ENCODE measurements at regions not wholly inside any gene's neighbourhood (a gene's known extent, or its start where the extent isn't known, plus 50 kb on each side); places are given as distances from the start of the nearest gene placed in this dataset.
"Not testable (repeated sequence)": the region's sequence is repeated elsewhere in the genome, so short reads cannot be mapped to it uniquely, and the experiment has no call there.

DNA sequence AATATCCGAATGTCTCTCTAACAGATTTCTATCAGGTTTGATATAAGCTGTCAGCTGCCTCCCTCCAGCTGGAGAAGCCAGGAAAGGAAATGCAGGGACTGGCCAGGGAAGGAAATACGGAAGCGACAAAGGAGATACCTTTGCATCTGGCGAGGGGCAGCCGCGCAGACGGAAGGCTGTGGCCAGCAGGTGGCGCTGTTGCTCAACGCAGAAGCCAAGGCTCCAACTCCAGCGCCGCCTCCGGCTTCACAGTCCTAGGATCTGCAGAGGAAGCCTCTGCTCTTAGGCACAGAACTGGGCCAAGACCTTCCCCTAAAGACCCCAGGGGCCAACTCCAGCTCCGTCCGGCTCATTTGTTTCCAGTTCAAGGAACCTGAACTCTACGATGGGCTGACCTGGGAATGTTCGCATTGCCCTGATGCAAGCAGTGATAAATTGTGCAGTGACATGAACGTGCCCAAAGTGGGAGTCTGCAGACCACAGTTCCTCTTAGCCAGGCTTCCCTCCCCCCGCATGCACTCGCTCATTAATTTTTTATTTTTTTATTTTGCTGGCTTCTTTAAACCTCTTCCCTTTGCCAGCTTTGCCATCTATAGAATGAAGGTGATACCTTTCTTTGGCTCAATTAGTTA lies 97.3 kb upstream of the LYZL2 start:
- not testable (repeated sequence) for H3K27me3 ChIP-seq (replicated peaks; ENCODE audit: insufficient read depth, low read length); H3K27ac ChIP-seq (ENCODE audit: low read length); H3K4me3 ChIP-seq (ENCODE audit: low read length); H3K9me3 ChIP-seq (replicated peaks; ENCODE audit: insufficient read depth, low read length); H4K20me1 ChIP-seq (ENCODE audit: insufficient read depth, low read length); H3K9ac ChIP-seq (ENCODE audit: low read length); H3K9me2 ChIP-seq (replicated peaks; ENCODE audit: insufficient read depth, low read length); H3K4me1 ChIP-seq (ENCODE audit: low read length); H3F3A ChIP-seq (ENCODE audit: insufficient read depth, low read length); H3K4me2 ChIP-seq (ENCODE audit: low read depth, low read length); H3K79me2 ChIP-seq (ENCODE audit: low read length); H3K36me3 ChIP-seq (replicated peaks; ENCODE audit: insufficient read depth, low read length); H2AFZ ChIP-seq (ENCODE audit: low read length)
- TF ChIP-seq, protein P1, sequence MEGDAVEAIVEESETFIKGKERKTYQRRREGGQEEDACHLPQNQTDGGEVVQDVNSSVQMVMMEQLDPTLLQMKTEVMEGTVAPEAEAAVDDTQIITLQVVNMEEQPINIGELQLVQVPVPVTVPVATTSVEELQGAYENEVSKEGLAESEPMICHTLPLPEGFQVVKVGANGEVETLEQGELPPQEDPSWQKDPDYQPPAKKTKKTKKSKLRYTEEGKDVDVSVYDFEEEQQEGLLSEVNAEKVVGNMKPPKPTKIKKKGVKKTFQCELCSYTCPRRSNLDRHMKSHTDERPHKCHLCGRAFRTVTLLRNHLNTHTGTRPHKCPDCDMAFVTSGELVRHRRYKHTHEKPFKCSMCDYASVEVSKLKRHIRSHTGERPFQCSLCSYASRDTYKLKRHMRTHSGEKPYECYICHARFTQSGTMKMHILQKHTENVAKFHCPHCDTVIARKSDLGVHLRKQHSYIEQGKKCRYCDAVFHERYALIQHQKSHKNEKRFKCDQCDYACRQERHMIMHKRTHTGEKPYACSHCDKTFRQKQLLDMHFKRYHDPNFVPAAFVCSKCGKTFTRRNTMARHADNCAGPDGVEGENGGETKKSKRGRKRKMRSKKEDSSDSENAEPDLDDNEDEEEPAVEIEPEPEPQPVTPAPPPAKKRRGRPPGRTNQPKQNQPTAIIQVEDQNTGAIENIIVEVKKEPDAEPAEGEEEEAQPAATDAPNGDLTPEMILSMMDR (IDR thresholded peaks at IDR 0.05; ENCODE audit: low read length), result peak; percentile 59
- peak; percentile 73 for DNase-seq

DNA sequence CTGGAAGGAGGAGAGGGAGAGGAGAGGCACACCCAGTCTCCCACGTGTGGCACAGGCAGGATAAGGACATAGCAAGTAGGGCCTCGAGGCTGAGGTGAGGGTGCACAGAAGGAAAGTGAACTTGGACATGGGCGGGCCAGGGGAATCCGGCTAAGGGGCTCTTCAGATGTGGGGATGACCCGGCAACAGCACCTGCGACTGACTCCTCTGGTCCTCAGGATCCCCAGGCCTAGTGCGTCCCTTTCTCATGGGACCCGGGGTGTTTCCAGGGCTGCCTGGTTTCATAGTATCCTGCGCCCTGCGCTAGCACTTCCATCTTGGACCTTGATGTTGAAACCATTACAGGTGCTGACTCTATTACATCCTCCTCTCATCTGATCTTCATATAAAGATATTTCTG lies 96.1 kb upstream of the LYZL2 start:
- Histone ChIP-seq H3K27ac (ENCODE audit: low read length) (no peak overlapping the region), H3K27me3 (replicated peaks; ENCODE audit: insufficient read depth, low read length) (no peaks in the 10 kb centered on the region), H4K20me1 (ENCODE audit: insufficient read depth, low read length) (no peaks in the 10 kb centered on the region), H3K4me2 (ENCODE audit: low read depth, low read length) (no peak overlapping the region), H3F3A (ENCODE audit: insufficient read depth, low read length) (no peaks in the 10 kb centered on the region), H3K4me1 (ENCODE audit: low read length) (no peaks in the 10 kb centered on the region), H3K9me2 (replicated peaks; ENCODE audit: insufficient read depth, low read length) (no peaks in the 10 kb centered on the region), H3K4me3 (ENCODE audit: low read length) (no peak overlapping the region), H2AFZ (ENCODE audit: low read length) (no peak overlapping the region), H3K9me3 (replicated peaks; ENCODE audit: insufficient read depth, low read length) (no peaks in the 10 kb centered on the region), H3K79me2 (ENCODE audit: low read length) (no peaks in the 10 kb centered on the region), H3K36me3 (replicated peaks; ENCODE audit: insufficient read depth, low read length) (no peaks in the 10 kb centered on the region), H3K9ac (ENCODE audit: low read length) (no peak overlapping the region)
- TF ChIP-seq, protein P1 (IDR thresholded peaks at IDR 0.05; ENCODE audit: low read length), result no peak
- TF ChIP-seq EZH2 (optimal IDR thresholded peaks at IDR 0.05; ENCODE audit: low read depth, low read length) (no peak), EZH2phosphoT487 (IDR thresholded peaks at IDR 0.05; ENCODE audit: low read length) (no peak)
- DNase-seq, result no peak

DNA sequence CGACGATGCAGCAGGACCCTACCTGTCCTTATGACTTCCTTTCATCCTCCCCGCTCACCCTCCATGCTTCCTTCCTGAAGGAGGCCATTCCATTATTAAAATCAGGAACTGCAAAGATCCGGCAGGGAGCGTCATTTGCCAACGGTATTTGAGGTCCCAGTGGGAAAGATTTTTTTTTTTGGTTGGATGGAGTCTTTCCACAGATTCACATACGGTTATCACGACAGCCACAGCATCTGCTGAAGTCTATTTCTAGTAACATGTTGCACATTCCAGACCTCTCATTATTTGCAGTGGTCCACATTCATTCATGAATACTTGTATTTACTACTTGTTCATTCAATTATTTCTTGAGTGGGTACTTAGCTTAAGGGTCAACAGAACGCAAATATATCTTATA lies 94.7 kb upstream of the LYZL2 start:
- no peaks in the 10 kb centered on the region for H3K27me3 ChIP-seq (replicated peaks; ENCODE audit: insufficient read depth, low read length)

More for the DNA sequence above, 94.7 kb upstream of the LYZL2 start:
- Histone ChIP-seq H3K4me1 (ENCODE audit: low read length) (no peaks in the 10 kb centered on the region), H3K4me2 (ENCODE audit: low read depth, low read length) (no peak overlapping the region), H3K9me3 (replicated peaks; ENCODE audit: insufficient read depth, low read length) (no peaks in the 10 kb centered on the region), H3K4me3 (ENCODE audit: low read length) (no peak overlapping the region), H3K9ac (ENCODE audit: low read length) (no peak overlapping the region), H3K36me3 (replicated peaks; ENCODE audit: insufficient read depth, low read length) (no peaks in the 10 kb centered on the region), H3K9me2 (replicated peaks; ENCODE audit: insufficient read depth, low read length) (no peaks in the 10 kb centered on the region), H4K20me1 (ENCODE audit: insufficient read depth, low read length) (no peaks in the 10 kb centered on the region), H3K79me2 (ENCODE audit: low read length) (no peaks in the 10 kb centered on the region), H3F3A (ENCODE audit: insufficient read depth, low read length) (no peaks in the 10 kb centered on the region), H2AFZ (ENCODE audit: low read length) (no peak overlapping the region), H3K27ac (ENCODE audit: low read length) (no peak overlapping the region)
- DNase-seq, result no peak
- TF ChIP-seq EZH2phosphoT487 (IDR thresholded peaks at IDR 0.05; ENCODE audit: low read length) (no peak), EZH2 (optimal IDR thresholded peaks at IDR 0.05; ENCODE audit: low read depth, low read length) (no peak)
- TF ChIP-seq, protein P1 (IDR thresholded peaks at IDR 0.05; ENCODE audit: low read length), result no peak
